GM21576 (cell line): ENCODE measurements at regions not wholly inside any gene's neighbourhood (a gene's known extent, or its start where the extent isn't known, plus 50 kb on each side); places are given as distances from the start of the nearest gene placed in this dataset.
"Not testable (repeated sequence)": the region's sequence is repeated elsewhere in the genome, so short reads cannot be mapped to it uniquely, and the experiment has no call there.

ENCODE experiments used
- ATAC-seq: cut with Tn5 transposase; IDR thresholded peaks from one replicate; pipeline ENCODE4 v1.9.1; 2021; ENCODE audit warnings: mild to moderate bottlenecking, moderate library complexity; ENCODE audit not compliant: unreplicated experiment

DNA sequence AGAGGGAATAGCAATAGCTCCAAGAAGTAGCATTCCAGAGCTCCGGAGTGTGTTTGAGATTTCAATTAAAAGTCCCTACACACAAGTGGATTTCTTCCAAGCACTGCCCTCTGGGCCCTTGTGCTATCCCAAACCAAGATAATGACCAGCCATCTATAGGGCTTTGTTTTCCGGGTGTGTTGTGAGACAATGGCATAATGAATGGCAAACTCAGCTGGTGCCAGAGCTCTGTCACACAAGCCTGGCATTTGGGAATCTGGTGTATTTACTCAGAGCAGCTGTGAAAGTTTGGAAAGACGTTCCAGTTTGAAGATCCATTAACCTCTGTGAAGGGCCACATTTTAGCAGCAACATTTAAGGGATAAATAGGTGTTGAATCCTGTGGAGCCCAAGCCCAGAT lies 61.2 kb upstream of the TMTC2 start:
- no peak for ATAC-seq

GRCh38 chr12:82627799-82628198 lies 58.9 kb upstream of the TMTC2 start:
- no peak for ATAC-seq

GRCh38 chr12:82634495-82635258 lies 52.0 kb upstream of the TMTC2 start:
- ATAC-seq: not testable (repeated sequence)

DNA sequence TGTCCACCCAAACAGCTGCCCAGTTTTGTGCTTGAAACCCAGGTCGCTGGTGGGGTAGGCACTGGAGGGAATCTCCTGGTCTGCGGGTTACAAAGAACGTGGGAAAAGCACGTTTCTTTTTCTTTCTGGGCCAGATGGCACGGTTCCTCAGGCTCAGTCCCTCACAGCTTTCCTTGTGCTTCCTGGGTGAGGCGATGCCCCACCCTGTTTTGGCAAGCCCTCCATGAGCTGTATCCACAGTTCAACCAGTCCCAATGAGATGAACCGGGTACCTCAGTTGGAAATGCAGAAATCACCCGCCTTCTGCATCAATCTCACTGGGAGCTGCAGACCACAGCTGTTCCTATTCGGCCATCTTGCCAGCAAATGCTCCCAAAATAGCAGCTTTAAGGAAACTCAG lies 51.4 kb upstream of the TMTC2 start:
- no peak for ATAC-seq
